ENCODE measurements at regions not wholly inside any gene's neighbourhood (a gene's known extent, or its start where the extent isn't known, plus 50 kb on each side); places are given as distances from the start of the nearest gene placed in this dataset.
"Not testable (repeated sequence)": the region's sequence is repeated elsewhere in the genome, so short reads cannot be mapped to it uniquely, and the experiment has no call there.

DNA sequence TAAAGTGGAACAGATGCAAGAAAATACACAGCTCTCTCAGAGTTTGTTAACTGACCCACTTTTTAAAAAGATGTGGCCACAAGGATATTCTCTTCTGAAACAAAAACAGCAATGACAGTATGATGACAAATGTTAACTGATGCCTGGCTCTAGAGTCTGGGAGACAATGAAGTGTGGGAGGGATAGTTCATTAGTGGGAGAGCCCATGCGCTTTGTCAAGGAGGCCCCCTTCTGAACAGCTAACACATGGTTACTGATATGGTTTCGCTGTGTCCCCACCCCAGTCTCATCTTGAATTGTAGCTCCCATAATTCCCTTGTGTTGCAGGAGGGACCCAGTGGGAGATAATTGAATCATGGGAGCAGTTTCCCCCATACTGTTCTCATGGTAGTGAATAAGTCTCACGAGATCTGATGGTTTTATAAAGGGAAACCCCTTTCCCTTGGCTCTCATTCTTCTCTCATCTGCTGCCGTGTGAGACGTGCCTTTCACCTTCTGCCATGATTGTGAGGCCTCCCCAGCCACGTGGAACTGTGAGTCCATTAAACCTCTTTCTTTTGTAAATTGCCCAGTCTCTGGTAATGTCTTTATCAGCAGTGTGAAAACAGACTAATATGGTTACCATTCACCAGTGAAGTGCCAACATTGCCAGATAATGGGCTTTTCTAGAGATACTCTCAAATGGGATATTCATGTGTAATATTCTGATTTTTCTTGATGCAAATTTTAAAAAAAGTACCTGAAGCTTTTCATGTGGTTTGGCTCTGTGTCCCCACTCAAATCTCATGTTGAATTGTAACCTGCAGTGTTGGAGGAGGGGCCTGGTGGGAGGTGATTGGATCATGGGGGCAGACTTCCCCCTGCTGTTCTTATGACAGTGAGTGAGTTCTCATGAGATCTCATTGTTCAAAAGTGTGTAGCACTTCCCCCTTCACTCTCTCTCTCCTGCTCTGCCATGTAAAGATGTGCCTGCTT, 435.8 kb downstream of the SHISA9 start:
- DNase-seq: not testable (repeated sequence)

GRCh38 chr16:13338044-13338443, 436.6 kb downstream of the SHISA9 start:
- no peak for DNase-seq

DNA sequence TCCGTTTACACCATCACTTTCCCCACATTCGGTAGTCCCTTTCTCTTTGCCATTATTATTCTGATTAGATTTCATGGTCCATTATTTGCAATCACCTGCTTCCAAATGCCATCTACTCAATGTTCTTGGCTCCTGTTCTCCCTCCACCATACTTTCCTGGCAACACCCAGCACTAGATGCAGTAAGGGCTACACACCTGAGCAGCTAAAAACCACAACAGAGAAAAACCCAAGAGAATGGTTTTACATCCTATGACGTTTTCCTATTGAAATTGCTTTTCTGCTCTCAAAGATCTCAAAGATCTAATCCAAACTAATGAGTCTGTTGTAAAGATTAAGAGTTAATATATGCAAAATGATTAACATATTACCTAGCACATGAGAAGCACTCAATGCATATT, 441.3 kb downstream of the SHISA9 start:
- no peak for DNase-seq

GRCh38 chr16:13344001-13344400, 442.6 kb downstream of the SHISA9 start:
- DNase-seq: no peak

DNA sequence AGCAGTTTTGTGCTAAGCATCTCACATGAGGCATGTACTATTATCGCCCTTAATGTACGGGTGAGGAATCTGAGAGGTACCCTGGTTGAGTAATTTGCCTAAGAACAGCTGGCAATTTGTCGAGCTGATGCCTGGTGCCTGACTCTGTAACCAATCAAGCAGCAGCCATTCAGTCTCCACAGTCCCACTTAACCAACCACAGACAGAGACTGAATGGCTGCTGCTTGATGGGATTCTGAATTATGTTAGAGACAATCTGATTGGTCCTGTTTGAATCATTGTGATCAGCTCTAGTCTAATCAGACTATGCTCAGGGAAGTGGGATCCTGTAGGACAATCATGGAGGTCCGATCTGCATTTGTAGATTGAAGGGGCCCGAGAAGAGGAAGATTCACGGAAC, 447.0 kb downstream of the SHISA9 start:
- DNase-seq: no peak

- DNase-seq: no peak
Measured at GRCh38 chr16:13350000-13350399, 448.6 kb downstream of the SHISA9 start.

DNA sequence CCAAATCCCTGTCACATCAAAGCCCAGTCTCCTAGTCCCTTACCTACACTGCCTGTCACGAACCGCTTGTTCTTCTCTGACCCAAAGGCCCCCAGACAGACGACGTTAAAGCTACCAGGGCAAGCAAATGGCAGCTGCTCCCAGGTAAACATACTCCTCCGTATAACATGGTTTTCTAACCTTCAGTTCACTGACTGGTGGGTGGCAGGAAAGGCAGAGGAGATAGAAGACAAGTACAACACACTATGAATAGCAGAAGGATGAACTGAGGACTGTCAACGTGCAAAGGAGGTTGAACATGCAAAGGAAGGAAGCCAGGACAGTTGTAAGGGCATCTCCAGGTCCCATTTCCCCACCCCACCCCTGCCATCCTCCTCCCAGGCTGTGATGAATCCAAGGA, 449.8 kb downstream of the SHISA9 start:
- no peak for DNase-seq

GRCh38 chr16:13351601-13352217, 450.3 kb downstream of the SHISA9 start:
- no peak for DNase-seq

DNA sequence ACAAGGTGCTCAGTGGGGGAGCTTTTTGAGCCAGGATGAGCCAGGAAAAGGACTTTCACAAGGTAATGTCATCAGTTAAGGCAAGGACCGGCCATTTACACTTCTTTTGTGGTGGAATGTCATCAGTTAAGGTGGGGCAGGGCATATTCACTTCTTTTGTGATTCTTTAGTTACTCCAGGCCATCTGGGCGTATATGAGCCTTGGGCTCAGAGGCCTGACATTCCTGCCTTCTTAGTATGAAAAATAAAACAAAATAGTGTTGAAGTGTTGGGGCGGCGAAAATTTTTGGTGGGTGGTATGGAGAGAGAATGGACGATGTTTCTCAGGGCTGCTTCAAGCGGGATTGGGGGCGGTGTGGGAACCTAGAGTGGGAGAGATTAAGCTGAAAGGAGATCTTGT, 451.4 kb downstream of the SHISA9 start:
- DNase-seq: not testable (repeated sequence)

GRCh38 chr16:13357842-13358241, 456.4 kb downstream of the SHISA9 start:
- DNase-seq: not testable (repeated sequence)

DNA sequence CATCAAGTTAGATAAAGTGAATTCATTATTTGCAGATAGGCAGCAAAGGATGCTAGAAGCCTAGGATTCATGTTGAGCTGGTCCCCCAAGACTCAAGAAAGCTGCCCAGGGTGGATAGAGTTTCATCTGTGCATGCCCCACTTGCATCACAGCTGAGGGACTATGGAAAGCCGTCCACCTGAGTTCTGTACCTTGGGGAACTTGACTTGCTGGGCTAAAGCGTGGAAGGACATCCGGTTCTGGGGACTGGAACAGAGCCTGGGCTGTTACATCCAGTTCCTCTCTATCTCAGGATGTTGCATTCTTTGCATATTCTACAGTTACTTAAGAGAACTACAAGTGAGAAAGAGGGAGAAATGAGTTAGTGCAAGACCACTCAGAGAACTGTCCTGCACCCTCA, 458.4 kb downstream of the SHISA9 start:
- no peak for DNase-seq

- DNase-seq: no peak
Measured at GRCh38 chr16:13372421-13372820, 471.0 kb downstream of the SHISA9 start.

DNA sequence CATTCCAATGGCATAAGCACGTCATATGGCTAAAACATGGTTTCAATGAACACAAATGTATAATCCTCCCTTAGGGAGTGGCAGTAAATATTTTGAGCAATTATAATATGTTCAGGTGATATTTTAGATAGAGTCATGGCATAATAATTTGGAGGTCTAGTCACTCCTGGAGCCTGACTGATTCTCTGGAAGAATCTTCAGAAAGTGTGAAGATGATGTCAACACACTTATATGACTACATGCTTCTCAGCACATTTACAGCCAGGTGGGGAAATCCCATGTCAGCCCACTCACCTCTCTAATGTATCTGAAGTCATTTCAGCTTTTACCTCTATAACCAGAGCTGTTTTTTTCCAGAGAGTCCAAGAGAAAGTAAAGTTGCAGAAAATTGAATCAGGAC, 474.8 kb downstream of the SHISA9 start:
- no peak for DNase-seq

DNA sequence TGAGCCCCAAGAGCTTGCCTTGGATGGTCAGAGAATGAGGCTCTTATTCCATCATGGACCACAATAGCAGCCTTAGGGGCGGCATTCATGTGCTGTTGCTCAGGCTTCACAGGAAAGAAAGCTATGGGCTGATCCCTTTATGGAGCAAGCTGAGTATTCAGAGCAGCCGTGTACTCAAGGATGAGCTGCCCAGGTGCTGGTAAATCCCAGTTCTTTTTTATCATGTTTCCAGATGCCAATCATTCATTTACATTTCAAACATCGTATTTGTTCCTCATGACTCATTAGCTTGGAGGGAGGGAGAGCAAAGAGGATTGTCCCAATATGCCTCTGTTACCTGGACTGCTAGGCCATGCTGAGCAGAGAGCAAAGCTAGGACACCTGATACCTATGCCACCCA, 475.7 kb downstream of the SHISA9 start:
- no peak for DNase-seq

DNA sequence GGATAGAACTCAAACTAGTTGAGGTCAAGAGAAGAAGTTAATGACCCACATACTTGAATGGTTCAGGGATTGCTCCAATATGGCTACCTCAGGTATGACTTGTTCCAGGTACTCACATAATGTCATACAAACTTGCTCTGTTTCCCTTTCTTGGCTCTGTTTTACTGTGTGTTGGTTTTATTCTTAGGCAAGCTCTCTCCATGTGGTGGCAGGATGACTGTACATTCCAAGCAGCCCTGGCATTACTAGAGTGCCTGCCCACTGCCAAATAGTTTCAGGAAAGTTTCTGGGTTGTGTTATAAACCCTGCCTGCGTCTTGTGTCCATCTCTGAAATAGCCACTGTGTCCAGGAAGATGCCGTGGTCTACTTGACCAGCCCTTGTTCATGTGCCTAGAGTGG, 476.8 kb downstream of the SHISA9 start:
- DNase-seq: no peak

GRCh38 chr16:13379266-13379665, 477.9 kb downstream of the SHISA9 start:
- no peak for DNase-seq

DNA sequence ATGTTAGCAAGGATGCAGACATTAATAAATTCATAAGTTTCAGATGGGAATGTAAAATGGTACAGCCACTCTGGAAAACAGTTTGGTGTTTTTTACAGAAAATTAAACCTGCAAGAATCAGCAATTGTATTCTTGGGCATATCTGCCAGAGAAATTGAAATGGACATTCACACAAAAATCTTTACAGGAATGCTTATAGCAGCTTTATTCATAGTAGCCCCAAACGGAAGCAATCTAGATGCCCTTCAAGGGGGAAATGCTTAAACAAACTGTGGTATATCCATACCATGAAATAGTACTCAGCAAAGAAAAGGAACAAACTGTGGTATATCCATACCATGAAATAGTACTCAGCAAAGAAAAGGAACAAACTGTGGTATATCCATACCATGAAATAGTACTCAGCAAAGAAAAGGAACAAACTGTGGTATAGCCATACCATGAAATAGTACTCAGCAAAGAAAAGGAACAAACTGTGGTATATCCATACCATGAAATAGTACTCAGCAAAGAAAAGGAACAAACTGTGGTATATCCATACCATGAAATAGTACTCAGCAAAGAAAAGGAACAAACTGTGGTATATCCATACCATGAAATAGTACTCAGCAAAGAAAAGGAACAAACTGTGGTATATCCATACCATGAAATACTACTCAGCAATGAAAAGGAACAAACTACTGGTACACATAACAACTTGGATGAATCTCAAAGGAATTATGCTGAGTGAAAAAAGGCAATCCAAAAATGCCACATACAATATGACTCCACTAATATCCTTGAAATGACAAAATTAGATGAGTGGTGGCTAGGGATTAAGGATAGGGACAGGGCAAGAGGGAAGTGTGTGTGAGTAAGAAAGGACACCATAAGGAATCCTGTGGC, 484.0 kb downstream of the SHISA9 start:
- DNase-seq: not testable (repeated sequence)

DNA sequence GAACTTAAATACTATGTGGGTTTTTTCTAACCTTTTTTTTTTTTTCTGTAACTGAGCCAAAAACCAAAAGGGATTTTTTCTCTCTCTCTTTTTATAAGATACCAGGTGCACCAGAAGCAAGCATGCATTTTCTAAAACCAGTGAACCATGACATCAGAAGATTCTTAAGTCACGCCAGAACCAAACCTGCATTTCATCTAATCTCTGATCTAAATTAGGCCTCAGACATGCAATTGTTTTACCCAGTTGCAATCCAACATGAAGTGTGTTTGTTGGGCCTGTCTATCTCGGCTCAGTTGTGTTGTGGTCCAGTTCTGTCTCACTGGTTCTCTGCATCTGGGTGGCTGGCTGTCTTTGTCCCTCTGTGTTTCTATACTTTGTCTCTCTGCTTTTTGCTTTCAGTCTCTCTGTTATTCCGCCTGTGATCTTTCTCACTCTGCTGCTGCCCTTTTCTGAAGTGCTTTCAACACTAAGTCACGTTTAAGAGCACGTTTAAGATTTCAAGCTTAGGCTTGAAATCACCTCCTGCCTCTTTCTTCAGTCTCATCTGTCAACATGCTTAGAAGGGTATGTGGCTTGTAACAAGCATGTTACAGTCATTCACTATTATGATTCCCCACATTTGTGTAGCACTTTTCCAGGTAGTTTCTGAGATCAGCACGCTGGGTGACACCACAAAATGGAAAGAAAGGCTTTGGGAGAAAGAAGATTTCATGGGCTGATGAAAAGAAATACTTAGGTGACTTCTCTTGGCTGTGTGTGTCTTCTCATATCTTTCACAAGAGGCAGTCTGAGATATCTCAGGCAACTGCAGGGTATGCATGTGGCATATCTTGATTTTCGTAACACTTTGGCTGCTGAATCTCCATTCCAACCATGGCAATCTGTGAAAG, 488.9 kb downstream of the SHISA9 start:
- no peak for DNase-seq

- DNase-seq: no peak
Measured at GRCh38 chr16:13390986-13391305, 489.5 kb downstream of the SHISA9 start.

GRCh38 chr16:13391337-13391736, 489.9 kb downstream of the SHISA9 start:
- no peak for DNase-seq

GRCh38 chr16:13392341-13392740, 490.9 kb downstream of the SHISA9 start:
- no peak for DNase-seq

DNA sequence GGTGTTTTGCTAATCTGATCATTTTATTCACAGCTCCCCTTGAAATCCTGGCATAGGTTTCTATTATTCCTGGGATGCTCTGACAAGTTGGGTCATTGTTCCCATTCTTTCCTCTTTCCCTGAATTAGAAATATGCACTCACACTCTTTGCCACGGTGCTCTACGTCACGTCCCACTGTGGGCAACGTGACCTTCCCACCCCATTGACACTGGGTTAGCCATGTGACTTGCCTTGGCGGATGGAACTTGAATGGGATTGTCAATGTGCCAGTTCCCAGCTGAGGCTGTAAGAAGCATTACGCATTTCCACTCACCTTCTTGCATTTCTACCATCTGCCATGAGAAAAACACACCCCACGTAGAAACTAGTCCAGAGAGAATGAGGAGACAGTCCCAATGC, 492.4 kb downstream of the SHISA9 start:
- DNase-seq: no peak
